Fibroblast of pulmonary artery (primary cell): ENCODE measurements at regions not wholly inside any gene's neighbourhood (a gene's known extent, or its start where the extent isn't known, plus 50 kb on each side); places are given as distances from the start of the nearest gene placed in this dataset.

Experiments
- DNase-seq: peaks from one replicate; pipeline ENCODE4 v3.0.0-alpha.2; 2010; ENCODE audit warnings: low read depth
- H3K4me3 ChIP-seq: replicated peaks from 2 replicates; pipeline ENCODE4 v1.5.1; 2011; ENCODE audit warnings: low read depth, mild to moderate bottlenecking, control low read depth, low read length, moderate library complexity
- TF ChIP-seq, protein P1 (sequence below): IDR thresholded peaks from 2 replicates; pipeline ENCODE4 v1.5.1; 2011; ENCODE audit warnings: mild to moderate bottlenecking, control low read depth, low read length, inconsistent platforms; ENCODE audit errors: missing control alignments

DNA sequence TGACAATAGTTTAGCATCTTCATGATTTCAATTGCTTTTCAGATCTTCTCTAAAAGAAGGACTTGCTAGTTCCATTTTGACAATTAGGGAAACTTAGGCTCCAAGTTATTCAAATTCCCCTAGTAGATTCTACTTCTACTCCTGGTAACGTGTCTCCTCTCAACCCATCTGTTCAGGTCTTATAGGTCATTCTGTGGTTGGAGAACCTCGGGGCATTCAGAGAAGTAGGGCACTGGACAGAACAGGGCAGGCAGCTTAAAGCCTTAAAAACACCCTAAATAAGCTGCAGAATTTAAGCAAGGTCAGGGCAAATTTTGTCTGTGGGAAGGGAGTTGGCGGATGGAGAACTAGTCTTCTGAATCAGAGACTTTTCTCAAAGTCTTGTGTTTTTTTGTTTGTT is 132.4 kb downstream of the TMEM174 start:
- no peak for DNase-seq
- H3K4me3 ChIP-seq: no peak overlapping the region
- TF ChIP-seq, protein P1, sequence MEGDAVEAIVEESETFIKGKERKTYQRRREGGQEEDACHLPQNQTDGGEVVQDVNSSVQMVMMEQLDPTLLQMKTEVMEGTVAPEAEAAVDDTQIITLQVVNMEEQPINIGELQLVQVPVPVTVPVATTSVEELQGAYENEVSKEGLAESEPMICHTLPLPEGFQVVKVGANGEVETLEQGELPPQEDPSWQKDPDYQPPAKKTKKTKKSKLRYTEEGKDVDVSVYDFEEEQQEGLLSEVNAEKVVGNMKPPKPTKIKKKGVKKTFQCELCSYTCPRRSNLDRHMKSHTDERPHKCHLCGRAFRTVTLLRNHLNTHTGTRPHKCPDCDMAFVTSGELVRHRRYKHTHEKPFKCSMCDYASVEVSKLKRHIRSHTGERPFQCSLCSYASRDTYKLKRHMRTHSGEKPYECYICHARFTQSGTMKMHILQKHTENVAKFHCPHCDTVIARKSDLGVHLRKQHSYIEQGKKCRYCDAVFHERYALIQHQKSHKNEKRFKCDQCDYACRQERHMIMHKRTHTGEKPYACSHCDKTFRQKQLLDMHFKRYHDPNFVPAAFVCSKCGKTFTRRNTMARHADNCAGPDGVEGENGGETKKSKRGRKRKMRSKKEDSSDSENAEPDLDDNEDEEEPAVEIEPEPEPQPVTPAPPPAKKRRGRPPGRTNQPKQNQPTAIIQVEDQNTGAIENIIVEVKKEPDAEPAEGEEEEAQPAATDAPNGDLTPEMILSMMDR: no peak

DNA sequence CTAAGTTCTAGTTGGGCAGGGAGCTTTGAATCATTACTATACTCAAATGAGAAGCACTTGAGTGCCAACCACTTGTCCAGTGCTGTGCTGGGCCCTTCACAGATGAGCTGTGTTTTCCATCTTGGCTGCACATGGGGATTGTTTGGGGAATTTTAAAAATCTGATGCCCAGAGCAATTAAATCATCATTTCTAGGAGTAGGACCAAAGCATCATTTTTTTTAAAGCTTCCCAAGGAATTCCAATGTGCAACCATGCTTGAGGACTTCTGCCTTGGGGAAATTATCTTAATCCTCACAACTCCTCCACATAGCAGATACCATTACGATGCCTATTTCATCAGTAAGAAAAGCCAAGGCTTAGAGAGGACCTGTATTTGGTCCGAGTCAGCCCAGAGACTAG is 131.4 kb downstream of the TMEM174 start:
- TF ChIP-seq, protein P1: no peak
- no peak overlapping the region for H3K4me3 ChIP-seq
- DNase-seq: no peak

DNA sequence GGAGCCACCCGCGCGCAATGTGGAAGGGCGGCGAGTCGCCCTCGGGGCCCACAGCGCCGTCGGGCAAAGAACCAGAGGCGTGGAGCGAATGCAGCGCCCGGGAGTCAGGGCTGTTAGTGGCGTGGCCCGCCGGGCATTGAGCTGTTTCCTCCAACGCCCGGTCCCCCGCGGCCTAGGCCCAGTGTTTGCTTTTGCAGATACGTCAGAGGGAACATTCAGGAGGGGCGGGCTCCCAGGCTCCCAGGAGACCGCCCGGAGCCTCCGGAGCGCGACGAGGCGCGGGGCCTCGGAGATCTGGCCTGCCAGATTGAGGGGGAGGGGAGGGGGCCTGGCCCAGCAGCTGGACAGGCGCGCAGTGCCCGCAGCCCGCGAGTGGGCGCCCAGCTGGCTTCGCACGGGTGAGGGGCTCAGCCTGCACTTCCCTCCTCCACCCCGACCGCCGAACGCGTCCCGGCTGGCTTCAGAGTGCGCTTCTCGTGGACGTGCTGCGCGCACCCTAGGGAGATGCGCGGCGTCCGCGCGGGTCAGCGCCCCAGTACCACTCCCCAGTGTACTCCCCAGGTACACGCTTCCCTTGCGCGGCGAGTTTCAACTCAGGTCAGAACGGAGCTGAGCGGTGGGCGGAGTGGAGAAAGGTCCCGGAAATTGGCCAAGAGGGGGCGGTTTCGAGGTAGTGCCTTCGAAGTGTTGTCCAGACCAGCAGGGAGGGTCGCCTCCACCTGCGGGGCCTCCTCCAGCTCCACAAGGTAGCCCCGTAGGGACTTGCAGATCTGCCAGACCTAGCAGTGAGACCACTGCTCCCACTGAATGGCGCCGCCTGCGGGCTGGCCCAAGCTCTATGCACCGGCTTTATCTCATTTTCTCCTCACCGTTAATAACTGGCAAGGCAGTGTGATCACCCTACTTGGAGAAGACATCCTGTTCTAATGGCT is 130.4 kb downstream of the TMEM174 start:
- H3K4me3 ChIP-seq: peak overlapping the region; percentile 1
- TF ChIP-seq, protein P1: peak; percentile 29
- no peak for DNase-seq

DNA sequence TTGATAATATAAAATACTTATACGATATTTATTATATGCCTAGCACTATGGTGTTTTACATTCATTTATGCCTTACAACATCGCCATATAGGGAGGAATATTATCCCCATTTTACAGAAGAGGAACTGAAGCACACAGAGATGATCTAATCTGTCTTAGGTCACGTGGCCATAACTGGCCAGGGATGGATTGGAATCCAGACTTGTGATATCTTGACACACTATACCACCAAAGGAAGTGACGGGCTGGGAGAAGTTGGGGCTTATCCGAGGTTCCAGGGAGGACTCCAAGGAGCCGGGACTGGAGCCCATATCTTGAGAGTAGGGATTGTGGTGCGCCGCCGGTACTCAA is 129.8 kb downstream of the TMEM174 start:
- H3K4me3 ChIP-seq: no peak overlapping the region
- DNase-seq: no peak
- TF ChIP-seq, protein P1: no peak

DNA sequence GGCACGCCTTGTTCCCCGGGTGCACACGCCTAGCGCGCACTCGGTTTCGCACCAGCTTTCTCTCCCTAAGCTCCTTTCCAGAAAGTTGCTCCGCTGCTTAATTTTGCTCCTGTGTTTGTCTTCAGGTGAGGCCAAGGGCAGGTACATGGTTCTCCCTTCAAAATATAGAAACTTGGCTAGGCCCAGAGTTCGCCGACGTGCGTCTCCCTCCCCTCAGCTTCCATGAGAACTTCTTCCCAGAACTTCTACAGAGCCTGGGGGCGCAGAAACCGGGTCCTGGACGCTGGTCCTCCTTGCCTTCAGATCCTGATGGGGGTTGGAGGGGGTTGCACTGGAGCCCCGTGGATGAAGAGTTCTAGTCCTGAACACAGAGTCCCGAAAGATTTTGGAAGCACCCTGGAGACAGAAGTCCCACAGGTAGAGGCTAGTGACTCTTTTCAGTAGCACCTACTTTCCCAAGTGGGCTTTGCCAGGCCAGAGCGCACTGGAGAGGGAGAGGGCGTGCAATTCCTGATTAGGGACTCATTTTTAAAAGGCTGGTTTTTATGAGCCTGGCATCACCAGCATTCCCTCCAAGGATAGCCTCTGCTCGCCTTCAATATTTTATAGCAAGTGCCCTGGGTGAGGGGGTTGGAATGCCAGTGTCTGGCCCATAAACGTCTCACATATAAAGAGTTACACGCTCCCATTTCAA is 128.4 kb downstream of the TMEM174 start:
- TF ChIP-seq, protein P1: no peak
- no peak for DNase-seq
- no peak overlapping the region for H3K4me3 ChIP-seq

DNA sequence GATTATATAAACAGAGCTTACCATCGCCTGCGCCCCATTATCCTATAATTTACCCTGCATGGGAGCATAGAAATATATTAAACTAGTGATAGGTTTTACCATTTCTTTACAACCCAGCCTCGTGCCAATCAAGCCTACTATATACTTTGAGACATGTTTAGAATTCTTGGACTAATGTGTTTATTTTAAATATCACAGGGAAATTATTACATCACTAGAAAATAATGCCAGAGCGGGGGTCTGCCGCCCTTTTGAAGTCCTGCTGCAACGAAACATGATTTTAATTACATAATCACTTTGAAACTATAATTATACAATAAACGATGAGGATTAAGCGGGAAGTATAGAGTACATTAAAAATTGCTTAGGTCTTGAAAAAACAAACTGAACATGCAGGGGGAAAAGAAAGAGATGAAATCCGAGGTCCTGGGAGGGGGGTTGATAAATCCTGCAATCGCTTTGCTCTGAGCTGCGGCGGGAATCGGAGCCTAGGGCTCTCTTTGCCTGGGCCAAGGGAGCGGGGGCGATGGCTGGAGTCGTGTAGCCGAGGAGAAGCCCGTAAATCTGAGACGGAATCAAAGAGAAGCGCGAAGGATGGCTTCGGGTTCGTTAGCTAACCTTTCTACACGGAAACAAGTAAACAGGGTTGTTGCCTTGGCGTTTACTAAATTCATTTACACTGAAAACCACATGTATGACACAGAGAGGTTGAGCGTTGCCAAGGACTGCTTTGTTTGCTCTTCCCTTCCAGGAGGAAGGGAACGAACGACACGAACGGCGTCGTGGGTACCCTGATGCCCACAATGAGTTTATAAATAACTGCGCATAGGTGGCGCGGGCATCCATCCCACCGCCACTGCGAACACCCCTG is 127.6 kb downstream of the TMEM174 start:
- TF ChIP-seq, protein P1: no peak
- DNase-seq: no peak
- H3K4me3 ChIP-seq: no peak overlapping the region
